Right ventricle myocardium inferior (tissue), 1 donor: ENCODE measurements at regions not wholly inside any gene's neighbourhood (a gene's known extent, or its start where the extent isn't known, plus 50 kb on each side); places are given as distances from the start of the nearest gene placed in this dataset.
"Not testable (repeated sequence)": the region's sequence is repeated elsewhere in the genome, so short reads cannot be mapped to it uniquely, and the experiment has no call there.

Experiments used
- ATAC-seq: fragments of 200-7000 bp; cut with Tn5 transposase; one replicate; pipeline ENCODE4 v1.9.1; 2020; ENCODE audit warnings: mild to moderate bottlenecking, moderate library complexity
- DNase-seq: peaks from one replicate; pipeline ENCODE4 v3.0.0; 2021; ENCODE audit errors: missing footprints
- intact Hi-C: fragments of 100-400 bp; cut with DNase I; formaldehyde crosslinking; loops from one replicate; pipeline ENCODE4 v1.11.0; 2022
- donor health status: DM: no; HTN: yes; CAD: no; lungs with severe emphysema.

- intact Hi-C loops: no loop called here
- ATAC-seq (no peak), DNase-seq (no peak)
Observed at GRCh38 chr5:103741984-103742383, 179.4 kb upstream of the NUDT12 start.

DNA sequence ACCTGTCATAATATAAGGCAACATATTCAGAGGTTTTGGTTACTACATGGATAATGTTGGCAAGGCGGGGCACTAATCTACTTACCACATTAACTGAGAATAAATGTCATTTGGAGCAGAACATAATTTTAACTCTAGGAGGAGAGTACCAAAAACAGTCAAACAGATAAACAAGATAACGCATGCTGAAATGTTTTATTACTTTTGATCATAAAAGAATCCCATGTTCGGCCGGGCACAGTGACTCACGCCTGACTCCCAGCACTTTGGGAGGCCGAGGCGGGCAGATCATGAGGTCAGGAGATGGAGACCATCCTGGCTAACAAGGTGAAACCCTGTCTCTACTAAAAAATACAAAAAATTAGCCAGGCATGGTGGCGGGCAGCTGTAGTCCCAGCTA lies 173.8 kb upstream of the NUDT12 start:
- intact Hi-C loops, ATAC-seq, DNase-seq: not testable (repeated sequence)

GRCh38 chr5:103724271-103724670 lies 161.7 kb upstream of the NUDT12 start:
- no peak for DNase-seq
- intact Hi-C loops: no loop called here
- ATAC-seq: no peak

- intact Hi-C loops: no loop called here
- ATAC-seq (no peak), DNase-seq (no peak)
Observed at GRCh38 chr5:103721183-103721582, 158.6 kb upstream of the NUDT12 start.

DNA sequence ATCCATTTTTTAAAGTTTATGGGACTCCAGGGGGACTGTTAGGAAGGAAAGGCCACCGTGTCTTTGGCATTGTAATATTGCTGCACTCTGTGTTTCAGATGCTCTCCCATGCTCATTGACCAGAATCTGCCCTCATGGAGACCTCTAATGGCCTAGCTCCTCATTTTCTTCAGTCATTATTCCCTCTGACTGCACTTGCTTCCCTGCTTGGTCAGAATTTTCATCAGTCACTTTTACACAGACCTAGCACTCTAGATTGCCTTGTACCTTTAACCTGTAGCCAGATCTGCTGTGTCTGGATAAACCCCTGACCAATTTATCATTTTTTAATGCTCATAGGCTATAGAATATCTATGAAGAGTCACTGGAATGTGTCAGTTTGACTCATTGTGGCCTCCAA lies 155.5 kb upstream of the NUDT12 start:
- DNase-seq: no peak
- intact Hi-C loops: no loop called here
- no peak for ATAC-seq

- intact Hi-C loops: no loop called here
- DNase-seq: no peak
- ATAC-seq: no peak
Observed at GRCh38 chr5:103708601-103709000, 146.0 kb upstream of the NUDT12 start.

DNA sequence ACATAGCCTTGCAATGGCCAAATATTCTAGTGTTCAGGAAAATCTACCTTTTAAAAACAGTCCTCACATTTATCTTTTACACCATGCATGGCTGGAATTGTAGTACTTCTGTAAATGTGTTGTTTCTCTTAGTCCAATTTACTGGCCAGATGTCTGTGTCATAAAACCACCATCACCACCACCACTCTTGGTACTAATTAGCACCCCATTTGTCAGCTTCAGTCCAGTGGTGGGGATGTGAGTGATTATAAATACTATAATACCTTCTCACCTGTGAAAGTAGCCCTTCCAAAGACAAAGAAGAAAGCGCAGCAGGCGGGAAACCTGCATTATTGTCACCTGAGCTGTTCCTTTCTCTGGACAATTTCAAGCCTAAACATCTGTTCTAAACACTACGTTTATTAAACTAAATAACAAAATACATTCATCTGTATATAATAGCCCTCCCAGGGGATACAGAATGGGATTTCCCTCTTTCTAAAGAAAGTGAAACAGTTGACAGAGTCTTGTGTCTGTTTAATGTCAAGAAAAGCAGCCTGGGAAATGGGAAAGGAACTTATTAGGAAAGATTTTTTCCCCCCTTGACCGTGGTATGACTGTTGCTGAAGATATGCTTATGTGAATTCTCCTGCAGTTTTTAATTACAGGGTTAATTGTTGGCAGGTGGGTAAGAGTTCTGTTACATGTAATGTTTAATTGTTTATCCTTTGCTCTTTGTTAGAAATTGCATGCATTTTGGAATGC lies 144.5 kb upstream of the NUDT12 start:
- no peak for ATAC-seq
- intact Hi-C loops: no loop called here
- no peak for DNase-seq

GRCh38 chr5:103703617-103704016 lies 141.0 kb upstream of the NUDT12 start:
- DNase-seq (no peak), ATAC-seq (no peak)
- intact Hi-C loops: no loop called here

DNA sequence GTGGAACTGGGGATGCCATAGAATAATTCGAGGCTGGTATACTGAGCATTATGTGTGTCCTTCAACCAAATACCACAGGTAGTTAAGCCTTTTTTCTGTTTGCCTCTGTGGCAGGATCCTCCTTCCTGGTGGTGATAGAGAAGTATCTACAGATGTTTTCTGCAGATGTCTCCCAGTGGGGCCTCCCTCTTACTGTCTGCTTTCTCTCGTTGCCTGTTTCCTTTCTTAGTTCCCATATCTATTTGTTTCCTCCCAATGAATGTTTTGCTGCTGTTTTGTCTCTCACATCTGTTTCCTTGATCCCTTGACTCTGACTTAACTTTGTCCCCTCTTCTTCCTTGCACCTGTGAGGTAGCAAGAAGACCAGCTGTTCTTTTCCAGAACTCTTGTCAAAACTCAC lies 130.9 kb upstream of the NUDT12 start:
- ATAC-seq (no peak), DNase-seq (no peak)
- intact Hi-C loops: no loop called here

- no peak for DNase-seq
- no peak for ATAC-seq
- intact Hi-C loops: no loop called here
Observed at GRCh38 chr5:103690676-103691075, 128.1 kb upstream of the NUDT12 start.

DNA sequence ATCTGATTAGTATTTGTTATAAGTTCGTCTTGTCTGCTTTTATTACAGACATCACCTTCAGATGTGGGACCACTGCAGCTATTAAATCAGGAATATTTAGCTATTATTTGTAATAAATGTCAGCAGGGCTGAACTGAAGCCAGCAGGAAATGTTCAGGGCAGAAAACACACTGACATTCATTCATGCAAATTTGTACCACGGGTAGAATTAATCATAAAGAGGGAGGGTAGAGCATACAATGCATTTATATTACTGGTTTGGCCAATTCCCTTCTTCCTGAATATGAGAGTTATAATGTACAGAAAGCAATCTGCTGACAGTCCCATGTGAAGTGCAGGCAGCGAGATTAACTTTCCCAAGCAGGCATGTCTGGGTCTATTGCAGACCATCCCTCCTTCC lies 117.3 kb upstream of the NUDT12 start:
- DNase-seq (no peak), ATAC-seq (no peak)
- intact Hi-C loops: no loop called here

DNA sequence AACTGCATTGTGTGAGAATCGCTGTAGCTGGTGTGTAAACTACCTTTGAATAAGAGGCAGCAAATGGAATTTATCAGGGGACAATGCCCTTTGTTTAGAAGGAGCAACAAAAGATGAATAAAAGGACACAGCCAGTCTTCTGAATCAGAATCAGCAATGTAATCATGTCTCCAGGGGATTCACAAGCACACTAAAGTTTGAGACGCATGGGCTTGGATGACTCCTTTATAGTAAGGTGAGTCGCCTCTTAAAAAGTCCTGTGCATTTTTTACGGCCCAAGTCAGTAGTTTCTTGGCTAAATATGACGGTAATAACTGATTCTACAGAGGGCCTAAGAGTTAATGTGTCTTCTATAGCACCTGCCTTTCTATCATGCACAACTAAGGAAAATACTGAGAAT lies 113.6 kb upstream of the NUDT12 start:
- ATAC-seq, DNase-seq, intact Hi-C loops: not testable (repeated sequence)

- ATAC-seq (no peak), DNase-seq (no peak)
- intact Hi-C loops: no loop called here
Observed at GRCh38 chr5:103674739-103675138, 112.2 kb upstream of the NUDT12 start.

DNA sequence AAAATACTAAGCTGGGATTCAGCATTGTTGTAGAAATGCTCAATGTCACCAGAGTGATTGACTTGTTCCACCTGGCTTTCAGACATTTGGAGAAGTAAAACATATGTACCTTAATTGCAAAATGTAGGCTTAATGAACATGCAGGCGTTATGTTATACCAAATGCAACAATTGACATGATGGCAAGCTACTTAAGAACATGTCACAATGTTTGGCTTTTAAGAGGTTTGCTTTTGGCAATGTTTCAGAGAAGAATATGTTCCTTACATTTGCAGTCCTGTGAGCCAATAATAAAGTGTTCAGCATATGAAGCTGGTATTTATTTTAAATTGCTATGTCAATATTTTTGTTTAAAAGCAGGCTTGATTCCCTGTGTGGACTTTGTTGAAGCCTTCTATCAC lies 111.7 kb upstream of the NUDT12 start:
- DNase-seq (no peak), ATAC-seq (no peak)
- intact Hi-C loops: no loop called here

- DNase-seq (no peak), ATAC-seq (no peak)
- intact Hi-C loops: no loop called here
Observed at GRCh38 chr5:103669615-103670014, 107.0 kb upstream of the NUDT12 start.

GRCh38 chr5:103668281-103668680 lies 105.7 kb upstream of the NUDT12 start:
- intact Hi-C loops: no loop called here
- ATAC-seq: no peak
- no peak for DNase-seq

DNA sequence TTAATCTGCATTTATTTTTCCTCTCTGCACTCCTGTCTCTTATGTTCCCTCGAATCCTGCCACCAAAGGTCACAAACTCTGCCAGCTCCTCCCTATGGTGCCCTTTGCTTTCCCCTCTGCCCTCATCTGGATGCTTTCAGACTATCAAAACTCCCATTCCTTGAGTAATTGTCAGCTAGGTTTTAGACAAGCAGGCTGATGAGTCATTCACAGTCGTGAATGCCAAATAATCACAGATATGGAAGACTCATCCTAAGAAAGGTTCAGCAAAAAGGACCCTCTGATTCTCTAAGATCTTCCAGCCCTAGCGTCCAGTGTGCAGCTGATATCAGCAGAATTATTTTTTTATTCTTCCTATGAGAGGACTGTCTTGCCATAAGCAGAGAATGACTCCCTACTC lies 104.5 kb upstream of the NUDT12 start:
- intact Hi-C loops: no loop called here
- no peak for DNase-seq
- ATAC-seq: no peak

DNA sequence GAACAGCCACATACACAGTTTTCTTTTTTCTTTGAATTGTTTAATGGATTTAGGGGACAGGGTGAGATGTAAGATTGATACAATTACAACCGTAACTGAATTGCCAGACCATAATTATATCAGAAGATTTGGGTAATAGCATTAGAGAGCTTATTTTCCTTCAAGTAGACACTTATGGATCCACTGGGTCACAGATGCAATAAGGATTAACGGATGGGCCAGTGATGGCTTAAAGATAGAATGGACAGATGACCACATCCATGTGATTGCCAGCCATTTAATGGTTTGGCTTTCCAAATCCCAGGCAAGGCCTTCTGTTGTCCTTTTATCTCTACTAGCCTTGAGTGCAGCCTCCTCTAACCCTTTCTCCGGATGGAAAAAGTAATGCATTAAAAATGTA lies 94.7 kb upstream of the NUDT12 start:
- no peak for ATAC-seq
- intact Hi-C loops: no loop called here

DNA sequence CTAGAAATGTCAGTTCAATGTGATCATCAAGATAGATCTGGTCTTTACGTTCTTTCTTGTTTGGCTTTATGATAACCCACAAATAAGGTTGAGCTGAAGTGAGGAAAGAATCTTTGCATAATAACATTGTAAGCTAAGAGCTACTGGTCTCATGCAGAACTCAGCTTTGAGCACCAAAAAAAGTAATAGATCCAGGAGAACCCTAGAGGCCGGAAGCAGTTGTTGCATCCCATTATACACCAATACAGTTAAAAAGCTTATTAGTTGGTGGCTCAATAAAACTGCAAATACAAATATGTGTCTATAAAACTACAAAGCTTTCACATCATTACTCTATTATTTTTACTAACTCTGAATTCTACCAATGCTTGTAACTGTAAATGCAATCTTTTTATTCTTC lies 85.5 kb upstream of the NUDT12 start:
- intact Hi-C loops: no loop called here
- DNase-seq: no peak

More for the DNA sequence above, 94.7 kb upstream of the NUDT12 start:
- DNase-seq: no peak

GRCh38 chr5:103646698-103647614 lies 84.4 kb upstream of the NUDT12 start:
- intact Hi-C loops: no loop called here
- no peak for ATAC-seq
- no peak for DNase-seq

More for the DNA sequence above, 85.5 kb upstream of the NUDT12 start:
- ATAC-seq: no peak
